Lower leg skin (tissue), 4 donors: ENCODE measurements at regions not wholly inside any gene's neighbourhood (a gene's known extent, or its start where the extent isn't known, plus 50 kb on each side); places are given as distances from the start of the nearest gene placed in this dataset.
"Not testable (repeated sequence)": the region's sequence is repeated elsewhere in the genome, so short reads cannot be mapped to it uniquely, and the experiment has no call there.

ENCODE experiments used
- DNase-seq, 2 donors: peaks; one replicate each; pipeline ENCODE4 v3.0.0-alpha.2; 2019; ENCODE audit warnings: low spot score in 2 of 2
- H3K4me3 ChIP-seq: fragments of 200-600 bp; sonication (generic); 2 replicates; pipeline ENCODE4 v1.5.1; 2017; ENCODE audit warnings: mild to moderate bottlenecking, low read depth; ENCODE audit not compliant: poor library complexity, severe bottlenecking
- POLR2A ChIP-seq, 2 donors: fragments of 450-650 bp; IDR thresholded peaks; one replicate each; pipeline ENCODE4 v1.6.1; 2016 to 2017; ENCODE audit warnings: antibody characterized with exemption in 2 of 2, mild to moderate bottlenecking in 1 of 2, moderate library complexity in 1 of 2
- whole genome bisulfite sequencing, 2 donors: methylation state at CpG; one replicate each; pipeline ENCODE4 v1.1.5; 2018; 5-methylcytosine and 5-hydroxymethylcytosine counted together
- intact Hi-C: fragments of 100-400 bp; cut with DNase I; formaldehyde crosslinking; loops from one replicate; pipeline ENCODE4 v1.15.0; 2023; ENCODE audit warnings: low total_unique reads
- TF ChIP-seq, protein P1 (sequence below), 3 donors: fragments of 450-650 bp; IDR thresholded peaks; one replicate each; pipeline ENCODE4 v1.5.1; 2016; ENCODE audit warnings: antibody characterized with exemption in 3 of 3, mild to moderate bottlenecking in 3 of 3, moderate library complexity in 2 of 3

DNA sequence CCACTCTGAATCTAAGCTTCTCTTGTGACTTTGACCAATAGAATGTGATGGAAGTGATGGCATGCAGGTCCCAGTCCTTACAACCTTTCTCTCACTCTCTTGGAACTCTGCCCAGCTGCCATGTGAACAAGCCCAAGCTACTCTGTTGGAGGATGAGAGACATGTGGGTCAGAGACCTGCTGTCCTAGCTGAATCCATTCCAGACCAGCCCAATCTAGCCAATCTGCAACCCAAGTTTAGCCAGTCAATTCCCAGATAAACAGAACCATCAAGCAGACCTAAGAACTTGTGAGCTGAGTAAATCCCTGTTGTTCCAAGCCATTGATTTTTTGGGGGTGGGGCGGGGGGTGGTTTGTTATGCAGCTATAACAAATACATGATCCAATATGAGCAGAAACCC, 69.2 kb upstream of the GRK3 start:
- no peak for DNase-seq
- TF ChIP-seq, protein P1, sequence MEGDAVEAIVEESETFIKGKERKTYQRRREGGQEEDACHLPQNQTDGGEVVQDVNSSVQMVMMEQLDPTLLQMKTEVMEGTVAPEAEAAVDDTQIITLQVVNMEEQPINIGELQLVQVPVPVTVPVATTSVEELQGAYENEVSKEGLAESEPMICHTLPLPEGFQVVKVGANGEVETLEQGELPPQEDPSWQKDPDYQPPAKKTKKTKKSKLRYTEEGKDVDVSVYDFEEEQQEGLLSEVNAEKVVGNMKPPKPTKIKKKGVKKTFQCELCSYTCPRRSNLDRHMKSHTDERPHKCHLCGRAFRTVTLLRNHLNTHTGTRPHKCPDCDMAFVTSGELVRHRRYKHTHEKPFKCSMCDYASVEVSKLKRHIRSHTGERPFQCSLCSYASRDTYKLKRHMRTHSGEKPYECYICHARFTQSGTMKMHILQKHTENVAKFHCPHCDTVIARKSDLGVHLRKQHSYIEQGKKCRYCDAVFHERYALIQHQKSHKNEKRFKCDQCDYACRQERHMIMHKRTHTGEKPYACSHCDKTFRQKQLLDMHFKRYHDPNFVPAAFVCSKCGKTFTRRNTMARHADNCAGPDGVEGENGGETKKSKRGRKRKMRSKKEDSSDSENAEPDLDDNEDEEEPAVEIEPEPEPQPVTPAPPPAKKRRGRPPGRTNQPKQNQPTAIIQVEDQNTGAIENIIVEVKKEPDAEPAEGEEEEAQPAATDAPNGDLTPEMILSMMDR (IDR thresholded peaks at IDR 0.05) = no peak
- TF ChIP-seq POLR2A (IDR thresholded peaks at IDR 0.05) = no peak
- intact Hi-C loops = no loop called here
- no peak overlapping the region for H3K4me3 ChIP-seq
- WGBS, 2 donors = 95 to 100% methylated on average over 1 of the region's 1 CpG

DNA sequence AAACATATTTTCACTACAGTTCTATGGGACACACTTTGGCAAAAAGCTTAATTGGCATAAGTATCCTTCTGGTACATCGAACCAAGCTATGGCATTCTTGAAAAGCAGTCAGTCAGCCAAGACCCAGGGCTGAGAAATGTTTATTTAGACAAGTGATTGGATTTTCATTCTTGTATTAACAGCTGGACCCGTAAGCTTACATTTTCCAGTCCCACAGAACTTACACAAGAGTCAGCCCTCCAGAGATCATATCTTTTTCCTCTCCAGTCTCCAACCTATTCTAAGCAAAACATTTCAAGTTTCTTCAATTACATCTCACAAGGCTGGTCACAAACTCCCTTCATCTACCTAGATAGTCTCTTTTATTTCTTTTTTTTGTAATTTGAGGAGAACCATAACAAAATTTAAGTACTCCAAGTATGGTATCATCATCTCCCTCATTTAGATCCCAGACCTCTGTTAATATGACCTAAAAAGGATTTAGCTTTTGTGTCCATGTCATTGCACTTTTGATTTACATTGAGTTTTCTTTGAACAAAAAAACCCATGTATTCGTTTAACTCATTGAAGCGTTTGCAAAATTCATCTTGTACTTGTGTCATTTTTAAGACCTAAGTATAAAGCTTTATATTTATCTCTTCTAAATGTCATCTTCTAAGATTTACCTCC, 67.9 kb upstream of the GRK3 start:
- 76 to 84% methylated on average over 4 of the region's 4 CpGs for WGBS, 2 donors
- no peak overlapping the region for H3K4me3 ChIP-seq
- intact Hi-C loops = no loop called here
- no peak for TF ChIP-seq POLR2A (IDR thresholded peaks at IDR 0.05)
- TF ChIP-seq, protein P1 (IDR thresholded peaks at IDR 0.05) = no peak
- no peak for DNase-seq

DNA sequence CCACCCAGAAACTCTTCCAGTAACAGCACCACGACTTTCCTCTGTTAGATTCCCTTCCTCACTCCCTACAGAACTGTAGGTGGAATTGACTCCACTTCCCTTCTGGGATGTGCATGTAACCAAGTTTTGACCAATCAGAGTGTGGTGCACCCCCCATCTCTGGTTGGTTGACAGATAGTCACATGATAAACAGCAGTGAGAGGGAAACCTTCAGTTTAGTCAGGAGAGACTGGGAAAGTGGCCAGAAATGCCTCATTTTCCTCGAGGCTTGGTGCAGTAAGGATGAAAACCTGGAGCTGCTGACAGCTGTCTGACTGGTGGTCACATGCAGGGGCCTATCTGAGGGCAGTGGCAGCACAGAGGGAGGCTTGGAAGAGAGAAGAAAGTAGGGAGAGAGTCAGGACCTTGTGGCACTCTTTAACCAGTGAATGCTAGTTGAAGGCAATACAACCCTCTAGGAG, 67.3 kb upstream of the GRK3 start:
- TF ChIP-seq, protein P1 (IDR thresholded peaks at IDR 0.05) = no peak
- no peak for TF ChIP-seq POLR2A (IDR thresholded peaks at IDR 0.05)
- H3K4me3 ChIP-seq = no peak overlapping the region
- intact Hi-C loops = no loop called here
- 44 to 48% methylated on average over 2 of the region's 2 CpGs for WGBS, 2 donors
- no peak for DNase-seq

DNA sequence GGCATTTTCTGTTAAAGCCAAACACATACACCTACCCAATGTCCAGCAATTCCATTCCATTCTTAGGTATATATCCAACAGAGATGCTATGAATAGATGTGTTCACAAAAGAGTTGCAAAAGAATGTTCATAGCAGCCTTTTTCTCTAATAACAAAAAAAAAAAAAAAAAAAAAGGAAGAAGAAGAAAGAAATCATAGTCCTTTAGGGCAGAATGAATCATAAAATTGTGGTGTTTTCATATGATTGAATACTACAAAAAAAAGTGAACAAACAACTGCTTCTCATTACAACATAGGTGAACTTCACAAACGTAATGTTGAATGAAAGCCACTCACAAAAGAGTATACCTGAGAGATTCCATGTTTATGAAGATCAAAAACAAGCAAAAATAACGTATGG, 66.8 kb upstream of the GRK3 start:
- TF ChIP-seq, protein P1 (IDR thresholded peaks at IDR 0.05) = no peak
- no peak for TF ChIP-seq POLR2A (IDR thresholded peaks at IDR 0.05)
- H3K4me3 ChIP-seq = no peak overlapping the region
- intact Hi-C loops = no loop called here
- WGBS, 2 donors = 77 to 78% methylated on average over 2 of the region's 2 CpGs
- no peak for DNase-seq

DNA sequence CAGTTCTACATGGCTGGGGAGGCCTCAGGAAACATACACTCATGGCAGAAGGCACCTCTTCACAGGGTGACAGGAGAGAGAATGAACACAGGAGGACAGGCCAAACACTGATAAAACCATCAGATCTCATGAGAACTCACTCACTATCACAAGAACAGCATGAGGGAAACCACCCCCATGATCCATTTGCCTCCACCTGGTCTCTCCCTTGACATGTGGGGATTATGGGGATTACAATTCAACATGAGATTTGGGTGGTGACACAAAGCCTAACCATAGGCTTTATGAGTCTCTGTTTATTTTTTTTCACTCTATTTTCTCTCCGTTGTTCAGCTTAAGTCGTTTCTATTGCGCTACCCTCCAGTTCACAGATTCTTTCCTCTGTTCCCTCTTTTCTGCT, 63.8 kb upstream of the GRK3 start:
- intact Hi-C loops, DNase-seq, H3K4me3 ChIP-seq: not testable (repeated sequence)
- WGBS, 2 donors = 72 to 85% methylated on average over 3 of the region's 3 CpGs

DNA sequence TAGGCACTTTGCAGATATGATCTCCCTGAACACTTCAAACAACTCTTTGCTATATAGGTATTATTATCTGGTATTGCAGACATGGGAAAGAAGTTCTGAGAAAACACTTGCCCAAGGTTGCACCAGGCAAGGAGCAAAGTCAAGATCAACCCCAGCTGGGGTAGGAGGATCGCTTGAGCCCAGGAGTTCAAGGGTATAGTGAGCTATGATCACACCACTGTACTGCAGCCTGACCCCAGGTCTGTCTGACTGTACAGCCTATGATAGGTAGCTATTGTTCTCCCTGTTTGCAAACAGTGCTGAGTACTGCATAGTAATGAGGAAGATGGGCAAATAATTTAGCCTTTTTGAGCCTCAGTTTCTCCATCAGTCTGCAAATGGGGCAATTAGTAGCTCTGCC, 60.5 kb upstream of the GRK3 start:
- WGBS, 2 donors = 88 to 100% methylated on average over 1 of the region's 1 CpG
- DNase-seq, intact Hi-C loops, H3K4me3 ChIP-seq: not testable (repeated sequence)

DNA sequence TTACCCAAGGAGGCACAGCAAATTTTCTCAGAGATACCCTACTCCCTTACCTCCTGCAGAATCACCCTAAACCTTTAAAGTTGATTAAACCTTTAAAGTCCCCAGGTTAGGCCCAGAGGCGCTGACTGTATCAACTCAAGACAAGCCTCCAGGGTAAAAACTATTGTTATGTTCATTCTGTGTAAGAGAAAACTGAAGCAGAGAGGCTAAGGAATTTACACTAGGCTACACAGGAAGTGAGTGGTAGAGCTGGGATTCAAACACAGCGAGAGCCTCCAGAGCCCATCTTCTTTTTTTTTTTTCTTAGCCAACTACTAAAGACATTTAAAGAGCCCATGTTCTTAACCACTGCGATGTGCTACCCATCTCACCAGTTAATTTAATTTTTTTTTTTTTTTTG, 56.3 kb upstream of the GRK3 start:
- no peak for TF ChIP-seq POLR2A (IDR thresholded peaks at IDR 0.05)
- TF ChIP-seq, protein P1 (IDR thresholded peaks at IDR 0.05) = no peak
- no peak for DNase-seq
- WGBS, 2 donors = 86 to 89% methylated on average over 3 of the region's 3 CpGs
- intact Hi-C loops = no loop called here
- no peak overlapping the region for H3K4me3 ChIP-seq
